OCI-LY7 (cell line): ENCODE measurements at regions not wholly inside any gene's neighbourhood (a gene's known extent, or its start where the extent isn't known, plus 50 kb on each side); places are given as distances from the start of the nearest gene placed in this dataset.

ENCODE experiments used
- BruUV-seq: library from RNA; stranded (reverse); fragments of 400-500 nt; replicated peaks from 2 replicates; lab custom pipeline; 2021; lab: Mats Ljungman, UMichigan
- CTCF ChIA-PET: fragments of 300-600 bp; sonication (Branson Sonifier 250); formaldehyde crosslinking; loops from one replicate; lab custom pipeline; 2022; ENCODE audit warnings: antibody characterized with exemption; ENCODE audit not compliant: unreplicated experiment; lab: Charles Lee
- POLR2A ChIA-PET: fragments of 300-600 bp; sonication (Branson Sonifier 250); formaldehyde crosslinking; loops from one replicate; lab custom pipeline; 2022; ENCODE audit warnings: antibody characterized with exemption; lab: Charles Lee
- DNase-seq: peaks from one replicate; pipeline ENCODE4 v3.0.0-alpha.2; 2015; ENCODE audit warnings: low spot score
- H2AFZ ChIP-seq: fragments of 200-600 bp; sonication (generic), shearing (Covaris generic); 2 replicates; pipeline ENCODE4 v1.6.1; 2014; ENCODE audit warnings: mild to moderate bottlenecking, antibody characterized with exemption, low read length, moderate library complexity
- H3K27ac ChIP-seq: fragments of 200-600 bp; sonication (generic); 2 replicates; pipeline ENCODE4 v1.5.1; 2014; ENCODE audit warnings: mixed run types, low read depth, mild to moderate bottlenecking, moderate library complexity, low read length, inconsistent platforms; ENCODE audit not compliant: poor library complexity, severe bottlenecking
- H3K36me3 ChIP-seq: fragments of 200-600 bp; sonication (generic); 2 replicates; pipeline ENCODE4 v1.6.1; 2014; ENCODE audit warnings: mild to moderate bottlenecking, antibody characterized with exemption, low read length, moderate library complexity, mixed read lengths; ENCODE audit not compliant: insufficient read depth
- H3K4me1 ChIP-seq: fragments of 200-600 bp; sonication (generic); 2 replicates; pipeline ENCODE4 v1.5.1; 2014; ENCODE audit warnings: mild to moderate bottlenecking, low read length; ENCODE audit not compliant: insufficient read depth, poor library complexity, severe bottlenecking
- H3K4me2 ChIP-seq: fragments of 200-600 bp; sonication (generic); 2 replicates; pipeline ENCODE4 v1.6.1; 2014; ENCODE audit warnings: mild to moderate bottlenecking, low read length
- H3K4me3 ChIP-seq: fragments of 200-600 bp; sonication (generic); 2 replicates; pipeline ENCODE4 v1.5.1; 2014; ENCODE audit warnings: mild to moderate bottlenecking, low read depth, low read length; ENCODE audit not compliant: poor library complexity, severe bottlenecking
- H3K79me2 ChIP-seq: fragments of 200-600 bp; sonication (generic); 2 replicates; pipeline ENCODE4 v1.6.1; 2016; ENCODE audit warnings: low read depth, mild to moderate bottlenecking, low read length, moderate library complexity, mixed read lengths; ENCODE audit not compliant: insufficient read depth
- H3K9me2 ChIP-seq: fragments of 200-600 bp; sonication (generic); 2 replicates; pipeline ENCODE4 v1.6.1; 2016; ENCODE audit warnings: mild to moderate bottlenecking, low read length, mixed read lengths; ENCODE audit not compliant: insufficient read depth
- H3K9me3 ChIP-seq: fragments of 200-600 bp; sonication (generic); 2 replicates; pipeline ENCODE4 v1.6.1; 2014; ENCODE audit warnings: mild to moderate bottlenecking, mixed run types, low read length, mixed read lengths
- H4K20me1 ChIP-seq: fragments of 200-600 bp; sonication (generic); 2 replicates; pipeline ENCODE4 v1.6.1; 2014; ENCODE audit warnings: mild to moderate bottlenecking, antibody characterized with exemption, low read length, moderate library complexity, mixed read lengths; ENCODE audit not compliant: insufficient read depth
- EZH2phosphoT487 ChIP-seq: fragments of 200-600 bp; sonication (generic); IDR thresholded peaks from 2 replicates; pipeline ENCODE4 v1.6.1; 2018; ENCODE audit warnings: low read depth, borderline replicate concordance, mild to moderate bottlenecking, mixed run types, antibody characterized with exemption, low read length, moderate library complexity, mixed read lengths
- intact Hi-C: fragments of 100-400 bp; cut with micrococcal nuclease; formaldehyde crosslinking; loops from one replicate; pipeline ENCODE4 v1.10.0; 2022; ENCODE audit not compliant: unreplicated experiment
- TF ChIP-seq, protein P1 (sequence below): fragments of 200-600 bp; sonication (generic); conservative IDR thresholded peaks from 2 replicates; pipeline ENCODE4 v1.5.1; 2014; ENCODE audit warnings: mild to moderate bottlenecking, antibody characterized with exemption, low read length, moderate library complexity, mixed read lengths

DNA sequence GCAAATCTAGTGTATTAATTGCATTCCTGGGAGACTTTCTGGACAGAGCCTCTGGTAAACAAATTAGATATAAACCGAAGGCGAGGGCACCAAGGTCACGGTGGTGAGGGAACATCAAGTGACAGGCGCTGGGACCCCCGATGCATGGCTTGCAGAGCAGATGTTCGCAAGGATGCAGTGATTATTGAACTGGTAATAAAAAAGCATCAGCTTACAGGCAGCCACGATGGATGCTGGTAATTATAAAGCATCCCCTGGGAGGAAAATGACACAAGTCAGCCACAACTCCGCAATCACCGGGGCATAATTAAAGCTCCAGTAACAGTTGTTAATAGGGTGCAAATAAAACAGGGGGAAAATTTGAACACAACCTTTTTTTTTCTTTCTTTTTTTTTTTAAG, 231.1 kb upstream of the DPH6 start:
- Histone ChIP-seq H3K36me3 (no peaks in the 10 kb centered on the region), H3K9me3 (no peaks in the 10 kb centered on the region), H3K27ac (no peak overlapping the region), H3K4me3 (no peak overlapping the region), H3K4me2 (no peak overlapping the region), H3K9me2 (no peaks in the 10 kb centered on the region), H3K79me2 (no peaks in the 10 kb centered on the region), H3K4me1 (peaks cover 12% of the 10 kb centered on the region), H4K20me1 (no peaks in the 10 kb centered on the region), H2AFZ (no peak overlapping the region)
- intact Hi-C loops, result no loop called here
- no peak for DNase-seq
- BruUV-seq, result no TSS peak
- ChIA-PET POLR2A (interaction anchor here (0.7 to 1.0 kb wide), 2 partner anchors 13 to 1279 kb away, joined by 3 read pairs; no protein-coding TSS in a partner anchor), CTCF (no interaction called here)
- TF ChIP-seq, protein P1, sequence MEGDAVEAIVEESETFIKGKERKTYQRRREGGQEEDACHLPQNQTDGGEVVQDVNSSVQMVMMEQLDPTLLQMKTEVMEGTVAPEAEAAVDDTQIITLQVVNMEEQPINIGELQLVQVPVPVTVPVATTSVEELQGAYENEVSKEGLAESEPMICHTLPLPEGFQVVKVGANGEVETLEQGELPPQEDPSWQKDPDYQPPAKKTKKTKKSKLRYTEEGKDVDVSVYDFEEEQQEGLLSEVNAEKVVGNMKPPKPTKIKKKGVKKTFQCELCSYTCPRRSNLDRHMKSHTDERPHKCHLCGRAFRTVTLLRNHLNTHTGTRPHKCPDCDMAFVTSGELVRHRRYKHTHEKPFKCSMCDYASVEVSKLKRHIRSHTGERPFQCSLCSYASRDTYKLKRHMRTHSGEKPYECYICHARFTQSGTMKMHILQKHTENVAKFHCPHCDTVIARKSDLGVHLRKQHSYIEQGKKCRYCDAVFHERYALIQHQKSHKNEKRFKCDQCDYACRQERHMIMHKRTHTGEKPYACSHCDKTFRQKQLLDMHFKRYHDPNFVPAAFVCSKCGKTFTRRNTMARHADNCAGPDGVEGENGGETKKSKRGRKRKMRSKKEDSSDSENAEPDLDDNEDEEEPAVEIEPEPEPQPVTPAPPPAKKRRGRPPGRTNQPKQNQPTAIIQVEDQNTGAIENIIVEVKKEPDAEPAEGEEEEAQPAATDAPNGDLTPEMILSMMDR, result no peak
- TF ChIP-seq EZH2phosphoT487, result no peak

DNA sequence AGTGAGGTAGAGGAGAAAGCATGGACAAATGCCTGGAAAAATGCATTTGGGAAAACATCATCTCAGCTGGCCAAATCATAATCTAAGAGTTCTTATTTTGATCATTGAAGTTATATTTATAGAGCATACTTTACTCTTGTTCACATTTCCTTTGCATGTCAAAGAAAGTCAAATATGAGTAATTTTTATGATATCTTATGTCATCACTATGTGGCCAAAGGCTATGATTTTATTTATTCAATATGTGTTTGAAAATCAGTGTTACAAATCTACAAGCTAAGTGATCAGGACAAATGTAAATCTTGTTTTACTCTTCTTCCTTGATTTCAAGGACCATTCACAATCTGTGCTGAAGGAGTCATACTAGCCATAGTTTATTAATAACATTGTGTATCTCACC, 237.2 kb upstream of the DPH6 start:
- intact Hi-C loops, result no loop called here
- no peak overlapping the region for H3K4me2 ChIP-seq
- H3K79me2 ChIP-seq, result no peaks in the 10 kb centered on the region
- BruUV-seq, result no TSS peak
- H3K9me2 ChIP-seq, result no peaks in the 10 kb centered on the region
- DNase-seq, result no peak
- ChIA-PET POLR2A (interaction anchor here (0.6 kb wide), 1 partner anchor 70 kb away, joined by 3 read pairs; no protein-coding TSS in a partner anchor), CTCF (no interaction called here)
- H3K27ac ChIP-seq, result no peak overlapping the region
- H3K4me1 ChIP-seq, result peaks cover 12% of the 10 kb centered on the region
- H4K20me1 ChIP-seq, result no peaks in the 10 kb centered on the region
- no peaks in the 10 kb centered on the region for H3K36me3 ChIP-seq
- no peak overlapping the region for H2AFZ ChIP-seq
- no peak overlapping the region for H3K4me3 ChIP-seq
- TF ChIP-seq, protein P1, result no peak
- TF ChIP-seq EZH2phosphoT487, result no peak
- H3K9me3 ChIP-seq, result no peaks in the 10 kb centered on the region

DNA sequence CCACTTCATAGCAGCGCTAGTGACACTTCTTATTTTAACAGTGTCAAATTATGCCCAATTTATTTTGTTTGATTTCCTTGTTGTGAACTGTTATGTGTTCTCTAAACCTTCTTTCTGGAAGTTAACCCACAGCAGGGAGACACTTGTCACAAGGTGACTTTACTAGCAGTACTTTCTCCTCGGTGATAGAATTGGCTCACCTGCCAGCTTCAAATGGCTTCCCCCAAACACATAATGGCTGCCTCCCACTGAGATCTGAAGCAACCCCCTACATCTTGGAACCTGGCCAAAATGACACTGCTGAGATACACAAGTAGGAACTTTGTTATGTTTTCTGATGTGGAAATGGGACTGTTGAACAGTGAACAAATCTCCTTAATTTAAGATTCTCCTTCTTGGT, 238.8 kb upstream of the DPH6 start:
- no peaks in the 10 kb centered on the region for H4K20me1 ChIP-seq
- ChIA-PET CTCF (no interaction called here), POLR2A (no interaction called here)
- no peak overlapping the region for H2AFZ ChIP-seq
- no peak overlapping the region for H3K27ac ChIP-seq
- H3K36me3 ChIP-seq, result no peaks in the 10 kb centered on the region
- no peaks in the 10 kb centered on the region for H3K79me2 ChIP-seq
- no peak for TF ChIP-seq EZH2phosphoT487
- TF ChIP-seq, protein P1, result no peak
- no peaks in the 10 kb centered on the region for H3K9me3 ChIP-seq
- BruUV-seq, result no TSS peak
- H3K4me1 ChIP-seq, result peaks cover 1% of the 10 kb centered on the region
- H3K4me2 ChIP-seq, result no peak overlapping the region
- no peaks in the 10 kb centered on the region for H3K9me2 ChIP-seq
- no peak overlapping the region for H3K4me3 ChIP-seq
- intact Hi-C loops, result no loop called here
- DNase-seq, result no peak
